ENCODE measurements at regions not wholly inside any gene's neighbourhood (a gene's known extent, or its start where the extent isn't known, plus 50 kb on each side); places are given as distances from the start of the nearest gene placed in this dataset.

DNA sequence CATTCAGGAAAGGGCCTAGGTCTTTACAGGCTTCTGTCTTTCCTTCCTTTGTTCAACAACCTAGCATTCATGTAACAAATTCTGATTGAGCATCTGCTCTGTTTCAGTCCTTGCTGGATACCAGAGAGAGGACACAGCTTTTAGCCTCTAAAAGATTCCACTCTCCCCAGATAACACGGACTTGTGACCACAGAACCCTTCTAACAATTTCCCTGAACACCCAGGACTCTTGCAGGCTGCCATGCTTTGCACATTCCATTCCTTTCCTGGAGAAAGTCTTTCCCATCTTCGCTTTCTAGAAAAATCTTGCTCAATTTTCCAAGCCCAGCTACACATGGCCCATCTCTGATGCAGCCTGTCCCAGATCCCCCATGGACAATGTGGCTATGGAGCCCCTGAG lies 310.9 kb downstream of the ACTL7B start:
- TF ChIP-seq POLR2A (IDR thresholded peaks at IDR 0.05) = no peak
- no peak for TF ChIP-seq EP300 (IDR thresholded peaks at IDR 0.05)
- no peak for TF ChIP-seq CTCF (IDR thresholded peaks at IDR 0.05)
- no peaks in the 10 kb centered on the region for H3K27me3 ChIP-seq
- H3K27ac ChIP-seq = no peak overlapping the region
- H3K4me1 ChIP-seq (ENCODE audit: insufficient read depth) = no peaks in the 10 kb centered on the region
- H3K9me3 ChIP-seq = no peaks in the 10 kb centered on the region
- DNase-seq = no peak
- WGBS, 3 donors = 79 to 82% (median 80%) methylated on average over 2 of the region's 2 CpGs
- no peak overlapping the region for H3K4me3 ChIP-seq
- intact Hi-C loops (cut with DNase I) = no loop called here
- H3K36me3 ChIP-seq = no peaks in the 10 kb centered on the region

DNA sequence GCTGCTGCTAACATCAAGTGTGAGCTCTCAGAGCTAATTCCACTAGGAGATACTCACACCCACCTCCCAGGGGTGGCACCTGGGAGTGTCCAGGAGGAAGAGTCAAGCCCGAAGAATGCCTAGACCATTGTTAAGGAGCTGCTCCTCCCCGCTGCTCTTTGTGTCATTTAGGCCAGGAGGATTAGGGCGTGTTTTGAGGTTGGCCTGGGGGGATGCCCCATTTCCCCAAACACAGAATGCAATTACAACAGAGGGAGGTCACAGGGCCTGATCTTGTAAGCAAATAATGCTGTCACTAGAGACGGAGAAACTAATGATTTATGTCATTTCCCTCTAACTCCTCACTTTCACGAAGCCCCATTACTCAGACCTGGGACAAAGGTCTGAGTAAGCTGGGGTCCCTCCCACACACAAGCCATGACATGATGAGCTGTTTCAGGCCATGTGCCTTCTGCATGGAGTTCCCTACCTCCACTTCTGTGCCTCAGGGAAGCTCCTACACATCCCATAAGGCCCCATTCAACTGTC lies 312.5 kb downstream of the ACTL7B start:
- TF ChIP-seq POLR2A (IDR thresholded peaks at IDR 0.05) = no peak
- TF ChIP-seq EP300 (IDR thresholded peaks at IDR 0.05) = no peak
- TF ChIP-seq CTCF (IDR thresholded peaks at IDR 0.05) = no peak
- intact Hi-C loops (cut with DNase I) = no loop called here
- H3K4me1 ChIP-seq (ENCODE audit: insufficient read depth) = no peaks in the 10 kb centered on the region
- WGBS, 3 donors = 40 to 46% (median 40%) methylated on average over 5 of the region's 5 CpGs
- no peak overlapping the region for H3K4me3 ChIP-seq
- no peak for DNase-seq
- H3K27me3 ChIP-seq = no peaks in the 10 kb centered on the region
- H3K9me3 ChIP-seq = no peaks in the 10 kb centered on the region
- H3K36me3 ChIP-seq = no peaks in the 10 kb centered on the region
- H3K27ac ChIP-seq = no peak overlapping the region

DNA sequence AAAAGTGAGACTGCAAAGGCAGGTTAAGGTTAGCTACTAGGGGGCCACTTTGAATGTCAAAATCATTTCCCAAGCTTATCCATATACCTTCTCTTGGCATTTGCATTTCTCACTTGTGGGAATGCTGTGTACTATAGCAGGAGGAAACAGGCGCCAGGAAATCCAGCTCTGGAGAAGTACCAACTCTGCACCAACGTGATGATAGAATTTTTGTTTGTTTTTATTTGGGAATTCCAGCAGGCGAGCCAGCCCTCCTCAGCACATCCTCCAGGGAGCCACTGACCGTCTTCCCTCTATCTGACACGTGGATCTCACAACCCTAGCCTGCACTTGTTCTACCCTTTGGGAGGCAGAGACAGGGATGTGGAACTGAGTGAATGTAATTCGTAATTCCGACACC lies 318.0 kb downstream of the ACTL7B start:
- H3K27me3 ChIP-seq = no peaks in the 10 kb centered on the region
- 28 to 50% (median 33%) methylated on average over 7 of the region's 7 CpGs for WGBS, 3 donors
- H3K27ac ChIP-seq = no peak overlapping the region
- intact Hi-C loops (cut with DNase I) = no loop called here
- no peak overlapping the region for H3K4me3 ChIP-seq
- no peaks in the 10 kb centered on the region for H3K36me3 ChIP-seq
- H3K9me3 ChIP-seq = no peaks in the 10 kb centered on the region
- no peak for DNase-seq
- no peaks in the 10 kb centered on the region for H3K4me1 ChIP-seq (ENCODE audit: insufficient read depth)
- TF ChIP-seq POLR2A (IDR thresholded peaks at IDR 0.05) (no peak), CTCF (IDR thresholded peaks at IDR 0.05) (no peak), EP300 (IDR thresholded peaks at IDR 0.05) (no peak)

GRCh38 chr9:108536836-108537601 lies 318.8 kb downstream of the ACTL7B start:
- H3K4me1 ChIP-seq (ENCODE audit: insufficient read depth) = no peaks in the 10 kb centered on the region
- no peak overlapping the region for H3K27ac ChIP-seq
- H3K36me3 ChIP-seq = no peaks in the 10 kb centered on the region
- no peaks in the 10 kb centered on the region for H3K9me3 ChIP-seq
- TF ChIP-seq POLR2A (IDR thresholded peaks at IDR 0.05) (no peak), CTCF (IDR thresholded peaks at IDR 0.05) (no peak), EP300 (IDR thresholded peaks at IDR 0.05) (no peak)
- no peaks in the 10 kb centered on the region for H3K27me3 ChIP-seq
- intact Hi-C loops (cut with DNase I) = no loop called here
- no peak for DNase-seq
- WGBS, 3 donors = 82 to 87% (median 86%) methylated on average over 2 of the region's 2 CpGs
- no peak overlapping the region for H3K4me3 ChIP-seq
